ENCODE measurements at regions not wholly inside any gene's neighbourhood (a gene's known extent, or its start where the extent isn't known, plus 50 kb on each side); places are given as distances from the start of the nearest gene placed in this dataset.

GRCh38 chr18:45456090-45457021 is 158.9 kb upstream of the SLC14A2 start:
- TF ChIP-seq FOSL1 (IDR thresholded peaks at IDR 0.05; ENCODE audit: low read depth): no peak
- no peak for TF ChIP-seq SIN3A (IDR thresholded peaks at IDR 0.05; ENCODE audit: low read depth)
- TF ChIP-seq CTCF (IDR thresholded peaks at IDR 0.05 in 2 of 3, conservative IDR thresholded peaks at IDR 0.05 in 1 of 3; ENCODE audit: borderline replicate concordance in 1 of 3, insufficient read depth in 1 of 3, low read depth in 2 of 3, low read length in 2 of 3): no peak
